Chondrocyte (in vitro differentiated cells): ENCODE measurements at regions not wholly inside any gene's neighbourhood (a gene's known extent, or its start where the extent isn't known, plus 50 kb on each side); places are given as distances from the start of the nearest gene placed in this dataset.
A peak's percentile ranks its signal among the peaks of the same experiment; 100 is the strongest.

Source experiments
- DNase-seq: peaks from one replicate; pipeline ENCODE4 v3.0.0; 2021; ENCODE audit warnings: mixed read lengths, low spot score
- H3K27ac Mint-ChIP-seq: one replicate; pipeline ENCODE4 v1.8.0; 2021; ENCODE audit warnings: mild to moderate bottlenecking, moderate library complexity, mixed read lengths; ENCODE audit not compliant: unreplicated experiment
- H3K27me3 Mint-ChIP-seq: 2 replicates; pipeline ENCODE4 v1.8.0; 2021; ENCODE audit warnings: low read depth, mixed read lengths
- H3K36me3 Mint-ChIP-seq: 2 replicates; pipeline ENCODE4 v1.8.0; 2021; ENCODE audit warnings: low read depth, mixed read lengths
- H3K4me1 Mint-ChIP-seq: 2 replicates; pipeline ENCODE4 v1.8.0; 2021; ENCODE audit warnings: low read depth, mild to moderate bottlenecking, mixed read lengths
- H3K4me3 Mint-ChIP-seq: one replicate; pipeline ENCODE4 v1.8.0; 2021; ENCODE audit warnings: mild to moderate bottlenecking, moderate library complexity, mixed read lengths; ENCODE audit not compliant: unreplicated experiment
- H3K9me3 Mint-ChIP-seq: 2 replicates; pipeline ENCODE4 v1.8.0; 2021; ENCODE audit warnings: low read depth, mixed read lengths
- TF ChIP-seq, protein P1 (sequence below): fragments of 200-600 bp; sonication (generic); IDR thresholded peaks from 2 replicates; pipeline ENCODE4 v1.5.0; 2021; ENCODE audit warnings: antibody characterized with exemption, mild to moderate bottlenecking, moderate library complexity

GRCh38 chr17:55845385-55845784 lies 94.5 kb downstream of the PCTP start:
- H3K4me1 Mint-ChIP-seq, result peaks cover 5% of the 10 kb centered on the region
- no peaks in the 10 kb centered on the region for H3K9me3 Mint-ChIP-seq
- TF ChIP-seq, protein P1, sequence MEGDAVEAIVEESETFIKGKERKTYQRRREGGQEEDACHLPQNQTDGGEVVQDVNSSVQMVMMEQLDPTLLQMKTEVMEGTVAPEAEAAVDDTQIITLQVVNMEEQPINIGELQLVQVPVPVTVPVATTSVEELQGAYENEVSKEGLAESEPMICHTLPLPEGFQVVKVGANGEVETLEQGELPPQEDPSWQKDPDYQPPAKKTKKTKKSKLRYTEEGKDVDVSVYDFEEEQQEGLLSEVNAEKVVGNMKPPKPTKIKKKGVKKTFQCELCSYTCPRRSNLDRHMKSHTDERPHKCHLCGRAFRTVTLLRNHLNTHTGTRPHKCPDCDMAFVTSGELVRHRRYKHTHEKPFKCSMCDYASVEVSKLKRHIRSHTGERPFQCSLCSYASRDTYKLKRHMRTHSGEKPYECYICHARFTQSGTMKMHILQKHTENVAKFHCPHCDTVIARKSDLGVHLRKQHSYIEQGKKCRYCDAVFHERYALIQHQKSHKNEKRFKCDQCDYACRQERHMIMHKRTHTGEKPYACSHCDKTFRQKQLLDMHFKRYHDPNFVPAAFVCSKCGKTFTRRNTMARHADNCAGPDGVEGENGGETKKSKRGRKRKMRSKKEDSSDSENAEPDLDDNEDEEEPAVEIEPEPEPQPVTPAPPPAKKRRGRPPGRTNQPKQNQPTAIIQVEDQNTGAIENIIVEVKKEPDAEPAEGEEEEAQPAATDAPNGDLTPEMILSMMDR, result peak; percentile 84
- H3K27me3 Mint-ChIP-seq, result peaks cover 18% of the 10 kb centered on the region
- H3K4me3 Mint-ChIP-seq, result peak overlapping the region; percentile 29
- DNase-seq, result no peak
- no peak overlapping the region for H3K27ac Mint-ChIP-seq
- H3K36me3 Mint-ChIP-seq, result no peaks in the 10 kb centered on the region

DNA sequence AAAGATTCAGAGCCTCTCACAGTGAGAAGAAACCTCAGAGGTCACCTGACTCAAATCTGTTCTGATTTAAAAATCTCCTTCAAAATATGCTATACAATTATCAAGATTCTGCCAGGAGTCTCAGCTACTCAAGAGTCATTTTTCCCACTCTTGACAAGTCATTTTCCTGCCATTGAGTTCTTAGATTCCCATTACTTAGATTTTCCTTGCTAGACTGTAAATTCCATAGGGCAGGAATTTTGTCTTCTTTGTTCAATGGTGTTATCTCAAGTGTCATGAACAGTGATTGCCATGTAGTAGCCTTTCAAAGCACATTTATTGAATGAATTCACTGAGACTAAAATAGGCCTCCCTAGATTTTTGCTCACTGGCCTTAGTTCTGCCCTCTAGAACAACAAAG lies 95.9 kb downstream of the PCTP start:
- Mint-ChIP-seq H3K4me1 (peaks cover 5% of the 10 kb centered on the region), H3K27ac (no peak overlapping the region), H3K27me3 (peaks cover 8% of the 10 kb centered on the region), H3K9me3 (no peaks in the 10 kb centered on the region), H3K4me3 (no peak overlapping the region), H3K36me3 (no peaks in the 10 kb centered on the region)
- no peak for DNase-seq
- TF ChIP-seq, protein P1, result no peak

DNA sequence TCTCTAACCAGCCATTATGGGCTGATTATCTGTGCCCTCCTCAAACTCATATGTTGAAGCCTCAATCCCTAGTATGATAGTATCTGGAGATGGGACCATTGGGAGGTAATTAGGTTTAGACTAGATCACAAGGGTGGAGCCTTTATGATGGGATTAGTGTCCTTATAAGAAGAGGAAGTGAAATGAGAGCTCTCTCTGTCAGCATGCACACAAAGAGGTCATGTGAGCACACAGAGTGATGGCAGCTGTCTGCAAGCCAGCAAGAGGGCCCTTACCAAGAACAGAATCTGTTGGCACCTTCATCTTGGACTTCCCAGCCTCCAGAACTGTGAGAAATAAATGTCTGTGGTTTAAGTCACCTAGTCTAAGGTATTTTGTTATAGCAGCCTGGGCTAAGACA lies 101.9 kb downstream of the PCTP start:
- Mint-ChIP-seq H3K27me3 (peaks cover 2% of the 10 kb centered on the region), H3K4me3 (no peak overlapping the region), H3K4me1 (no peaks in the 10 kb centered on the region), H3K9me3 (no peaks in the 10 kb centered on the region), H3K36me3 (no peaks in the 10 kb centered on the region), H3K27ac (no peak overlapping the region)
- no peak for DNase-seq
- TF ChIP-seq, protein P1, result no peak

DNA sequence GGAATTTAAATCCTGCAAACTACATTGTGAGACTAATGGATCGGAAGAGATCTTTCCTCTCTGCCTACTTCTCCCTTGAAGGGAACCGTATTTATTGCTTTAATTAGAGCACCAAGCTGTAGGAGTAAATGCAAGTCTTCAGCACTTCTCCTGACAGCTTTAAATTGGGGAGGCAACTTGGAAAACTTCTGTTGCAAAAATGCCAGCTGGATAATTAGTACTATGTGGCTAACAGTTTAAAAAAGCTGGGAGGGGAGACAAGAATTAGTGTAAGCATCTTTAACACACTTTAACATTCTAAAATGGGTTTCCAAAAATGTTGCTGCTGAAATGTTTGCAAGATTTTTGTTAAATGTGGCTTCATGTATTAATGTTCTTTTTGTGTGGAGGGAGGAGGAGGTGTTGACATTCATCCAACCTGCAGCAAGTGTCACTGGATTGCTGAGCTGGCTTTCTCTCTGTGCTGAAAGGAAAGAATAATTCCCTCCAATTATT lies 108.5 kb downstream of the PCTP start:
- Mint-ChIP-seq H3K27me3 (peaks cover 12% of the 10 kb centered on the region), H3K27ac (no peak overlapping the region), H3K4me3 (no peak overlapping the region), H3K9me3 (no peaks in the 10 kb centered on the region), H3K4me1 (no peaks in the 10 kb centered on the region), H3K36me3 (no peaks in the 10 kb centered on the region)
- no peak for DNase-seq
- TF ChIP-seq, protein P1, result no peak

DNA sequence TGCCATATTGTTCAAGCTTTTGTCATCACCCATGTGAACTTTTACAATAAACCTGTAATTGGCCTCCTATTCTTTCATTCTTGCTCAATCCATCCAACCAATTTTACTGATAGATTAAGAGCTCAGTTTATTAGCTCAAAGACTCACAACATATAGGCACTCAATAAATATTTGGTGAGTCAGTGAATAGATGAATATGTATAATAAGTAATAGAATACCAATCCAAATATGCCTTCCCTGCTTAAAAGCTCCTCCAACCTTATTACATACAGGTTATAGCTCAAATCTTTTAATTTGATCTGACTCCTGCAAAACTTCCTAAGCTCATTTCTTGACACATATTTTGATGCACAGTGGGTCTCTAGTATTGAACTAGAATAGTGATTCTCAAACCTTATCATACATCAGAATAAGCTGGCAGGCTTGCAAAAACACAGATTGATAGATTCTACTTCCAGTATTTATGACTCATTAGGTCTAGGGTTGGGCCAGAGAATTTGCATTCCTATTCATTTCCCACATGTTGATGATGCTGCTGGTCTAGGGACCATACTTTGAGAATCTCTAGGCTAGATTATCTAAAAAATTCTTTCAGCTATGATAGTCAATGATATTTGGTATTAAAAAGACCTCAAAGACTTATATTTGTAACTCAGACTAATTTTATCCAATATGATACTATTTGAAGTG lies 114.4 kb downstream of the PCTP start:
- Mint-ChIP-seq H3K4me1 (no peaks in the 10 kb centered on the region), H3K36me3 (no peaks in the 10 kb centered on the region), H3K27ac (no peak overlapping the region), H3K27me3 (peaks cover 3% of the 10 kb centered on the region), H3K4me3 (no peak overlapping the region), H3K9me3 (peaks cover 3% of the 10 kb centered on the region)
- TF ChIP-seq, protein P1, result no peak
- DNase-seq, result no peak
